Esophagus muscularis mucosa (tissue), 4 donors: ENCODE measurements at regions not wholly inside any gene's neighbourhood (a gene's known extent, or its start where the extent isn't known, plus 50 kb on each side); places are given as distances from the start of the nearest gene placed in this dataset.

ENCODE experiments used
- DNase-seq: peaks from one replicate; pipeline ENCODE4 v3.0.0-alpha.2; 2017; ENCODE audit errors: extremely low spot score
- H3K27ac ChIP-seq, 4 donors: fragments of 200-600 bp; sonication (generic); replicated peaks in 1 of 4; 1 replicate in 3 of 4; 2 replicates in 1 of 4; pipeline ENCODE4 v1.5.1; 2016 to 2019; ENCODE audit warnings: mild to moderate bottlenecking in 1 of 4
- H3K27me3 ChIP-seq, 4 donors: fragments of 200-600 bp; sonication (generic); one replicate each; pipeline versions ENCODE4 v1.5.1 to v1.6.0; 2016 to 2019
- H3K36me3 ChIP-seq, 4 donors: fragments of 200-600 bp; sonication (generic); one replicate each; pipeline ENCODE4 v1.5.1; 2016 to 2019
- H3K4me1 ChIP-seq, 4 donors: fragments of 200-600 bp; sonication (generic); one replicate each; pipeline ENCODE4 v1.5.1; 2016 to 2019
- H3K4me3 ChIP-seq, 4 donors: fragments of 200-600 bp; sonication (generic); 1 replicate in 2 of 4; 2 replicates in 2 of 4; pipeline ENCODE4 v1.5.1; 2016 to 2019; ENCODE audit warnings: mild to moderate bottlenecking in 4 of 4, moderate library complexity in 1 of 4
- H3K9me3 ChIP-seq, 4 donors: fragments of 200-600 bp; sonication (generic); 1 replicate in 3 of 4; 2 replicates in 1 of 4; pipeline ENCODE4 v1.5.1; 2016 to 2019
- CTCF ChIP-seq, 3 experiments: fragments of 200-600 bp in 2 of 3; fragments of 450-650 bp in 1 of 3; sonication (generic) in 2 of 3; IDR thresholded peaks; one replicate each; pipeline ENCODE4 v1.5.1; 2017 to 2019; ENCODE audit warnings: antibody characterized with exemption in 3 of 3, mild to moderate bottlenecking in 2 of 3, moderate library complexity in 1 of 3
- EP300 ChIP-seq: sonication (generic); formaldehyde crosslinking; IDR thresholded peaks from one replicate; pipeline ENCODE4 v1.6.1; 2017; ENCODE audit warnings: antibody characterized with exemption
- POLR2A ChIP-seq: fragments of 450-650 bp; IDR thresholded peaks from one replicate; pipeline ENCODE4 v1.6.1; 2017; ENCODE audit warnings: antibody characterized with exemption, moderate library complexity, mild to moderate bottlenecking, low read depth
- POLR2AphosphoS5 ChIP-seq, 2 donors: sonication (generic); formaldehyde crosslinking; IDR thresholded peaks; one replicate each; pipeline ENCODE4 v1.6.1; 2017; ENCODE audit warnings: antibody characterized with exemption in 2 of 2
- WGBS: methylation state at CpG from one replicate; pipeline ENCODE4 v1.1.5; 2018; 5-methylcytosine and 5-hydroxymethylcytosine counted together
- intact Hi-C: fragments of 100-400 bp; cut with DNase I; formaldehyde crosslinking; loops from one replicate; pipeline ENCODE4 v1.15.1; 2023

GRCh38 chr11:106403751-106404150 lies 326.3 kb downstream of the AASDHPPT start:
- WGBS = 99% methylated on average over 9 of the region's 9 CpGs
- no peak for TF ChIP-seq POLR2A
- TF ChIP-seq CTCF (IDR thresholded peaks at IDR 0.05) = no peak
- TF ChIP-seq POLR2AphosphoS5 (IDR thresholded peaks at IDR 0.05) = no peak
- TF ChIP-seq EP300 = no peak
- Histone ChIP-seq H3K27ac (no peak overlapping the region), H3K9me3 (no peaks in the 10 kb centered on the region), H3K27me3 (no peaks in the 10 kb centered on the region), H3K4me3 (no peak overlapping the region), H3K36me3 (no peaks in the 10 kb centered on the region), H3K4me1 (peaks cover 0 to 9% (median 4%) of the 10 kb centered on the region in 4 donors)
- intact Hi-C loops = no loop called here
- DNase-seq = no peak

- no peaks in the 10 kb centered on the region for H3K9me3 ChIP-seq
- no peaks in the 10 kb centered on the region for H3K4me1 ChIP-seq
- intact Hi-C loops = no loop called here
- H3K36me3 ChIP-seq = no peaks in the 10 kb centered on the region
- no peak for DNase-seq
- H3K4me3 ChIP-seq = no peak overlapping the region
- no peak for TF ChIP-seq EP300
- TF ChIP-seq POLR2A = no peak
- no peak for TF ChIP-seq CTCF (IDR thresholded peaks at IDR 0.05)
- no peak for TF ChIP-seq POLR2AphosphoS5 (IDR thresholded peaks at IDR 0.05)
- no peaks in the 10 kb centered on the region for H3K27me3 ChIP-seq
- H3K27ac ChIP-seq = no peak overlapping the region
Measured at GRCh38 chr11:106409222-106409621, 331.8 kb downstream of the AASDHPPT start.

GRCh38 chr11:106409671-106410070 lies 332.2 kb downstream of the AASDHPPT start:
- TF ChIP-seq POLR2A (no peak), POLR2AphosphoS5 (IDR thresholded peaks at IDR 0.05) (no peak), CTCF (IDR thresholded peaks at IDR 0.05) (no peak), EP300 (no peak)
- Histone ChIP-seq H3K36me3 (no peaks in the 10 kb centered on the region), H3K4me3 (no peak overlapping the region), H3K9me3 (no peaks in the 10 kb centered on the region), H3K4me1 (no peaks in the 10 kb centered on the region), H3K27me3 (no peaks in the 10 kb centered on the region), H3K27ac (no peak overlapping the region)
- 74% methylated on average over 2 of the region's 2 CpGs for WGBS
- intact Hi-C loops = no loop called here
- no peak for DNase-seq

- WGBS = 90% methylated on average over 1 of the region's 1 CpG
- Histone ChIP-seq H3K4me1 (no peaks in the 10 kb centered on the region), H3K9me3 (no peaks in the 10 kb centered on the region), H3K27ac (no peak overlapping the region), H3K36me3 (no peaks in the 10 kb centered on the region), H3K27me3 (no peaks in the 10 kb centered on the region), H3K4me3 (no peak overlapping the region)
- intact Hi-C loops = no loop called here
- TF ChIP-seq POLR2A (no peak), EP300 (no peak), CTCF (IDR thresholded peaks at IDR 0.05) (no peak)
- DNase-seq = no peak
Measured at GRCh38 chr11:106410902-106411301, 333.4 kb downstream of the AASDHPPT start.

- WGBS = 79% methylated on average over 1 of the region's 1 CpG
- intact Hi-C loops = no loop called here
- H3K9me3 ChIP-seq = no peaks in the 10 kb centered on the region
- TF ChIP-seq POLR2A = no peak
- TF ChIP-seq CTCF (IDR thresholded peaks at IDR 0.05) = no peak
- no peak for TF ChIP-seq POLR2AphosphoS5 (IDR thresholded peaks at IDR 0.05)
- no peak for TF ChIP-seq EP300
- no peaks in the 10 kb centered on the region for H3K27me3 ChIP-seq
- no peak for DNase-seq
- no peak overlapping the region for H3K27ac ChIP-seq
- H3K4me3 ChIP-seq = no peak overlapping the region
- no peaks in the 10 kb centered on the region for H3K4me1 ChIP-seq
- no peaks in the 10 kb centered on the region for H3K36me3 ChIP-seq
Measured at GRCh38 chr11:106413222-106413621, 335.8 kb downstream of the AASDHPPT start.
